WTC11 (cell line): ENCODE measurements at regions not wholly inside any gene's neighbourhood (a gene's known extent, or its start where the extent isn't known, plus 50 kb on each side); places are given as distances from the start of the nearest gene placed in this dataset.

Experiments used
- MXD4 ChIP-seq: fragments of 250-450 bp; sonication (Bioruptor Pico); IDR thresholded peaks from 2 replicates; pipeline ENCODE4 v1.8.0; 2021; ENCODE audit warnings: mild to moderate bottlenecking, moderate library complexity, borderline replicate concordance
- SP1 ChIP-seq: sonication (generic); formaldehyde crosslinking; conservative IDR thresholded peaks from 2 replicates; pipeline ENCODE4 v1.8.1; 2022; ENCODE audit warnings: missing genetic modification reagents
- ZNF396 ChIP-seq: fragments of 250-450 bp; sonication (Bioruptor Pico); IDR thresholded peaks from 2 replicates; pipeline ENCODE4 v1.8.0; 2021; ENCODE audit warnings: mild to moderate bottlenecking, moderate library complexity, borderline replicate concordance
- TF ChIP-seq, protein P1 (sequence below): fragments of 200-600 bp; IDR thresholded peaks from 2 replicates; pipeline ENCODE4 v1.8.0; 2022; ENCODE audit warnings: antibody characterized with exemption

DNA sequence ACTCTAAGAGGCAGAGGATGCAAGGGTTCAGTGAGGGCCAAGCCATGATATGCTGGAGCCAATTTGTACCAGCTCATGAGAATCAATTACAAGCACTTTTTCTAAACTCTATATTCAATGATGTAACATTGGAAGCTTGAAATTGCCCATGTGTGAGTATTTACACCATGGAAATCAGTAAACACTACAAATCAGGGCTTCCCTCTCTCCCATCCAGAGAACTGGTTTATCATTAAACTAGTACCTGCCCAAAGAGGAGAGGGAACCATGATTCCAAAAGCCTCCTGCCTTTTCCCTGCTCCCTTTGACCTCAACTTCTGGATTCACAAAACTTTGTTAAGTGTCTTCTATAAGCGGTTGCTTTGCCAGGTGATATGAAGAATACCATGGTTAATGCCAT lies 52.5 kb upstream of the BICC1 start:
- TF ChIP-seq, protein P1, sequence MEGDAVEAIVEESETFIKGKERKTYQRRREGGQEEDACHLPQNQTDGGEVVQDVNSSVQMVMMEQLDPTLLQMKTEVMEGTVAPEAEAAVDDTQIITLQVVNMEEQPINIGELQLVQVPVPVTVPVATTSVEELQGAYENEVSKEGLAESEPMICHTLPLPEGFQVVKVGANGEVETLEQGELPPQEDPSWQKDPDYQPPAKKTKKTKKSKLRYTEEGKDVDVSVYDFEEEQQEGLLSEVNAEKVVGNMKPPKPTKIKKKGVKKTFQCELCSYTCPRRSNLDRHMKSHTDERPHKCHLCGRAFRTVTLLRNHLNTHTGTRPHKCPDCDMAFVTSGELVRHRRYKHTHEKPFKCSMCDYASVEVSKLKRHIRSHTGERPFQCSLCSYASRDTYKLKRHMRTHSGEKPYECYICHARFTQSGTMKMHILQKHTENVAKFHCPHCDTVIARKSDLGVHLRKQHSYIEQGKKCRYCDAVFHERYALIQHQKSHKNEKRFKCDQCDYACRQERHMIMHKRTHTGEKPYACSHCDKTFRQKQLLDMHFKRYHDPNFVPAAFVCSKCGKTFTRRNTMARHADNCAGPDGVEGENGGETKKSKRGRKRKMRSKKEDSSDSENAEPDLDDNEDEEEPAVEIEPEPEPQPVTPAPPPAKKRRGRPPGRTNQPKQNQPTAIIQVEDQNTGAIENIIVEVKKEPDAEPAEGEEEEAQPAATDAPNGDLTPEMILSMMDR: no peak
- TF ChIP-seq ZNF396 (CRISPR knock-in tag) (no peak), MXD4 (CRISPR knock-in tag) (no peak), SP1 (CRISPR knock-in tag) (no peak)
